ENCODE measurements at regions not wholly inside any gene's neighbourhood (a gene's known extent, or its start where the extent isn't known, plus 50 kb on each side); places are given as distances from the start of the nearest gene placed in this dataset.

GRCh38 chr15:77684341-77685081 is 51.8 kb upstream of the LINGO1 start:
- whole genome bisulfite sequencing, 2 donors = 70 to 82% methylated on average over 7 of the region's 7 CpGs
- Histone ChIP-seq H3K4me1 (ENCODE audit: control insufficient read depth in 2 of 2, insufficient read depth in 2 of 2, low read length in 1 of 2) (no peaks in the 10 kb centered on the region), H3K36me3 (ENCODE audit: control insufficient read depth in 2 of 2, insufficient read depth in 2 of 2, low read length in 1 of 2) (no peaks in the 10 kb centered on the region), H3K27ac (ENCODE audit: low read depth in 2 of 2, low read length in 1 of 2) (no peak overlapping the region), H3K27me3 (ENCODE audit: control insufficient read depth in 1 of 2, insufficient read depth in 2 of 2, low read length in 2 of 2) (no peaks in the 10 kb centered on the region), H3K9me3 (ENCODE audit: control insufficient read depth in 2 of 2, insufficient read depth in 1 of 2, low read depth in 1 of 2, low read length in 1 of 2) (no peaks in the 10 kb centered on the region), H3K4me3 (ENCODE audit: low read depth in 1 of 2, low read length in 2 of 2) (no peak overlapping the region)

GRCh38 chr15:77682564-77682963 is 49.9 kb upstream of the LINGO1 start:
- H3K27me3 ChIP-seq (ENCODE audit: control insufficient read depth in 1 of 2, insufficient read depth in 2 of 2, low read length in 2 of 2) = no peaks in the 10 kb centered on the region
- no peak overlapping the region for H3K27ac ChIP-seq (ENCODE audit: low read depth in 2 of 2, low read length in 1 of 2)
- no peaks in the 10 kb centered on the region for H3K4me1 ChIP-seq (ENCODE audit: control insufficient read depth in 2 of 2, insufficient read depth in 2 of 2, low read length in 1 of 2)
- 46 to 60% methylated on average over 9 of the region's 9 CpGs for WGBS, 2 donors
- H3K4me3 ChIP-seq (ENCODE audit: low read depth in 1 of 2, low read length in 2 of 2) = no peak overlapping the region
- no peaks in the 10 kb centered on the region for H3K9me3 ChIP-seq (ENCODE audit: control insufficient read depth in 2 of 2, insufficient read depth in 1 of 2, low read depth in 1 of 2, low read length in 1 of 2)
- no peaks in the 10 kb centered on the region for H3K36me3 ChIP-seq (ENCODE audit: control insufficient read depth in 2 of 2, insufficient read depth in 2 of 2, low read length in 1 of 2)

Measured in esophagus (tissue), 2 donors.